A549 (cell line): ENCODE measurements at regions not wholly inside any gene's neighbourhood (a gene's known extent, or its start where the extent isn't known, plus 50 kb on each side); places are given as distances from the start of the nearest gene placed in this dataset.

Experiments
- ATAC-seq, 2 experiments: fragments of 200-7000 bp in 1 of 2; fragments of >200 bp in 1 of 2; cut with Nextera tagmentation in 1 of 2; cut with Tn5 transposase in 1 of 2; 3 replicates each; pipeline versions ENCODE4 v1.8.0 to v1.9.1; 2018 to 2020; ENCODE audit warnings: mild to moderate bottlenecking in 1 of 2, moderate library complexity in 1 of 2
- CTCF ChIA-PET: fragments of 300-600 bp; sonication (Branson Sonifier 250); formaldehyde crosslinking; extraction: SDS; loops from one replicate; lab custom pipeline; 2021; ENCODE audit warnings: antibody characterized with exemption, inconsistent platforms; lab: Yijun Ruan, JAX
- POLR2A ChIA-PET: fragments of 350-600 bp; formaldehyde crosslinking; extraction: SDS; loops from one replicate; lab custom pipeline; 2021; ENCODE audit warnings: antibody characterized with exemption, inconsistent platforms; lab: Yijun Ruan, JAX
- DNase-seq, 2 experiments: peaks; one replicate each; pipeline versions ENCODE4 v3.0.0 to v3.0.0-alpha.2; 2011 to 2016; ENCODE audit warnings: low read depth in 1 of 2, low spot score in 1 of 2
- FAIRE-seq: peaks from 2 replicates; lab custom pipeline; 2011; peaks lifted over from hg19 to GRCh38; lab: Jason Lieb, UNC
- H3K27ac ChIP-seq, 2 experiments: fragments of >200 bp; sonication (Bioruptor Twin); formaldehyde crosslinking; 3 replicates each; pipeline ENCODE4 v1.5.1; 2016 to 2017
- H3K4me1 ChIP-seq: fragments of >200 bp; sonication (Bioruptor Twin); formaldehyde crosslinking; 3 replicates; pipeline ENCODE4 v1.6.1; 2016
- H3K4me2 ChIP-seq: fragments of >200 bp; sonication (Bioruptor Twin); formaldehyde crosslinking; 3 replicates; pipeline ENCODE4 v1.6.1; 2016
- H3K4me3 ChIP-seq: fragments of >200 bp; sonication (Bioruptor Twin); formaldehyde crosslinking; 3 replicates; pipeline ENCODE4 v1.5.1; 2016
- H3K9me3 ChIP-seq: fragments of >200 bp; sonication (Bioruptor Twin); formaldehyde crosslinking; 3 replicates; pipeline ENCODE4 v1.6.1; 2016
- CEBPB ChIP-seq, 2 experiments: fragments of >200 bp in 1 of 2; sonication (Bioruptor Twin) in 1 of 2; formaldehyde crosslinking in 1 of 2; IDR thresholded peaks; 2 replicates each; pipeline ENCODE4 v1.6.1; 2012 to 2016
- CHD4 ChIP-seq: fragments of 200-600 bp; sonication (generic); IDR thresholded peaks from 2 replicates; pipeline ENCODE4 v1.6.1; 2016; ENCODE audit warnings: antibody characterized with exemption, mild to moderate bottlenecking, borderline replicate concordance
- CTCF ChIP-seq: fragments of >200 bp; sonication (Bioruptor Twin); formaldehyde crosslinking; IDR thresholded peaks from 3 replicates; pipeline ENCODE4 v1.5.1; 2016
- FOSL2 ChIP-seq, 2 experiments: fragments of 450-650 bp in 1 of 2; fragments of >200 bp in 1 of 2; sonication (Bioruptor Twin) in 1 of 2; formaldehyde crosslinking; IDR thresholded peaks; 2 replicates each; pipeline versions ENCODE4 v1.5.0 to v1.6.1; 2016 to 2020; ENCODE audit warnings: mild to moderate bottlenecking in 1 of 2, moderate library complexity in 1 of 2
- HDAC2 ChIP-seq: fragments of 200-600 bp; sonication (generic); IDR thresholded peaks from 2 replicates; pipeline ENCODE4 v1.6.1; 2016
- HMGXB4 ChIP-seq: fragments of 250-450 bp; sonication (Bioruptor Pico); IDR thresholded peaks from 2 replicates; pipeline ENCODE4 v1.5.0; 2021; ENCODE audit warnings: mild to moderate bottlenecking, moderate library complexity, borderline replicate concordance
- JUN ChIP-seq, 2 experiments: fragments of >200 bp; sonication (Bioruptor Twin); formaldehyde crosslinking; IDR thresholded peaks; 2 replicates in 1 of 2; 3 replicates in 1 of 2; pipeline ENCODE4 v1.6.1; 2016 to 2017
- RAD21 ChIP-seq, 2 experiments: fragments of >200 bp in 1 of 2; sonication (Bioruptor Twin) in 1 of 2; formaldehyde crosslinking in 1 of 2; IDR thresholded peaks in 1 of 2; conservative IDR thresholded peaks in 1 of 2; 2 replicates in 1 of 2; 3 replicates in 1 of 2; pipeline ENCODE4 v1.6.1; 2012 to 2018; ENCODE audit warnings: inconsistent platforms in 1 of 2
- RARB ChIP-seq: fragments of 250-450 bp; sonication (Bioruptor Pico); IDR thresholded peaks from 2 replicates; pipeline ENCODE4 v1.8.0; 2021; ENCODE audit warnings: mild to moderate bottlenecking, moderate library complexity
- RFX5 ChIP-seq: fragments of 450-650 bp; IDR thresholded peaks from 2 replicates; pipeline ENCODE4 v1.7.1; 2014; ENCODE audit warnings: antibody characterized with exemption, mild to moderate bottlenecking, moderate library complexity
- RNF2 ChIP-seq: fragments of 200-600 bp; sonication (generic); IDR thresholded peaks from 2 replicates; pipeline ENCODE4 v1.6.1; 2016; ENCODE audit warnings: low read depth, mild to moderate bottlenecking, antibody characterized with exemption, moderate library complexity, borderline replicate concordance
- SMC3 ChIP-seq: fragments of >200 bp; sonication (Bioruptor Twin); formaldehyde crosslinking; IDR thresholded peaks from 3 replicates; pipeline ENCODE4 v1.6.1; 2018; ENCODE audit warnings: inconsistent platforms
- WGBS: methylation state at CpG from one replicate; pipeline ENCODE4 v1.1.6; 2017; ENCODE audit errors: missing lambda C conversion rate; 5-methylcytosine and 5-hydroxymethylcytosine counted together

GRCh38 chr2:42977270-42978174 lies 185.1 kb upstream of the HAAO start:
- ChIA-PET POLR2A (interaction anchor here (0.6 kb wide), 1 partner anchor 249 kb away, joined by 3 read pairs; the partner anchor contains the start of gene ZFP36L2), CTCF (interaction anchor here (0.7 to 11.6 kb wide), 17 partner anchors 8 to 252 kb away, joined by 3 to 253 read pairs (median 5); partner anchors contain the start of gene ZFP36L2)
- 89% methylated on average over 12 of the region's 12 CpGs for WGBS
- H3K4me1 ChIP-seq = peaks cover 34% of the 10 kb centered on the region
- DNase-seq (no peak), ATAC-seq (no peak), FAIRE-seq (no peak)
- no peak overlapping the region for H3K4me3 ChIP-seq
- H3K27ac ChIP-seq = peak overlapping the region; percentile 58 to 73
- H3K4me2 ChIP-seq = 0 out of 3 replicates have a peak overlapping the region, but pooled peaks have one; percentile 12
- no peaks in the 10 kb centered on the region for H3K9me3 ChIP-seq
- TF ChIP-seq HDAC2 (no peak), HMGXB4 (no peak), RARB (CRISPR knock-in tag) (no peak)

- ChIA-PET CTCF (interaction anchor here (0.6 to 11.6 kb wide), 34 partner anchors 10 to 634 kb away, joined by 3 to 253 read pairs (median 6); partner anchors contain the start of gene ZFP36L2), POLR2A (interaction anchor here (2.0 kb wide), 1 partner anchor 251 kb away, joined by 15 read pairs; the partner anchor contains the start of gene ZFP36L2)
- FAIRE-seq = no peak
- no peak for ATAC-seq
- peak overlapping the region; percentile 37 to 73; a peak in 4 of 6 replicates for H3K27ac ChIP-seq
- 74% methylated on average over 5 of the region's 5 CpGs for WGBS
- TF ChIP-seq RFX5 (no peak), CEBPB (IDR thresholded peaks at IDR 0.05) (no peak), RARB (CRISPR knock-in tag) (no peak)
- no peak for DNase-seq
- no peaks in the 10 kb centered on the region for H3K9me3 ChIP-seq
- H3K4me3 ChIP-seq = no peak overlapping the region
- H3K4me1 ChIP-seq = peaks cover 34% of the 10 kb centered on the region
- no peak overlapping the region for H3K4me2 ChIP-seq
Measured at GRCh38 chr2:42976351-42976750, 184.0 kb upstream of the HAAO start.

- WGBS = 31% methylated on average over 26 of the region's 40 CpGs
- Histone ChIP-seq H3K27ac (peak overlapping the region; percentile 73 to 87), H3K9me3 (no peaks in the 10 kb centered on the region), H3K4me3 (peak overlapping the region; percentile 31), H3K4me2 (peak overlapping the region; percentile 89), H3K4me1 (peaks cover 37% of the 10 kb centered on the region)
- FAIRE-seq (no peak), ATAC-seq (peak; percentile 60 to 86), DNase-seq (peak; percentile 58 to 64)
- POLR2A ChIA-PET = interaction anchor here (1.3 to 2.0 kb wide), 3 partner anchors 247 to 254 kb away, joined by 3 to 15 read pairs (median 5); partner anchors contain the start of gene ZFP36L2
- CTCF ChIA-PET = interaction anchor here (0.6 to 11.6 kb wide), 91 partner anchors 8 to 635 kb away, joined by 3 to 253 read pairs (median 5); partner anchors contain the start of gene ZFP36L2
- no peak for TF ChIP-seq FOSL2 (IDR thresholded peaks at IDR 0.05)
- no peak for TF ChIP-seq FOSL2 (CRISPR knock-in tag; IDR thresholded peaks at IDR 0.05)
- no peak for TF ChIP-seq HMGXB4
- TF ChIP-seq JUN (IDR thresholded peaks at IDR 0.05) = 0 out of 5 replicates have a peak, but pooled peaks of 1 of the 2 experiments have one; percentile 27
- no peak for TF ChIP-seq RNF2
- TF ChIP-seq CHD4 = 0 out of 2 replicates have a peak, but pooled peaks have one; percentile 8
- peak; percentile 94 for TF ChIP-seq CTCF
- TF ChIP-seq SMC3 = peak; percentile 99
- TF ChIP-seq RAD21 (conservative IDR thresholded peaks at IDR 0.05 in 1 of 2, IDR thresholded peaks at IDR 0.05 in 1 of 2) = peak; percentile 99
Measured at GRCh38 chr2:42974721-42975717, 182.6 kb upstream of the HAAO start.
